ENCODE measurements at regions not wholly inside any gene's neighbourhood (a gene's known extent, or its start where the extent isn't known, plus 50 kb on each side); places are given as distances from the start of the nearest gene placed in this dataset.

- no peak for TF ChIP-seq EZH2 (IDR thresholded peaks at IDR 0.05; ENCODE audit: borderline replicate concordance)
- TF ChIP-seq, protein P1, sequence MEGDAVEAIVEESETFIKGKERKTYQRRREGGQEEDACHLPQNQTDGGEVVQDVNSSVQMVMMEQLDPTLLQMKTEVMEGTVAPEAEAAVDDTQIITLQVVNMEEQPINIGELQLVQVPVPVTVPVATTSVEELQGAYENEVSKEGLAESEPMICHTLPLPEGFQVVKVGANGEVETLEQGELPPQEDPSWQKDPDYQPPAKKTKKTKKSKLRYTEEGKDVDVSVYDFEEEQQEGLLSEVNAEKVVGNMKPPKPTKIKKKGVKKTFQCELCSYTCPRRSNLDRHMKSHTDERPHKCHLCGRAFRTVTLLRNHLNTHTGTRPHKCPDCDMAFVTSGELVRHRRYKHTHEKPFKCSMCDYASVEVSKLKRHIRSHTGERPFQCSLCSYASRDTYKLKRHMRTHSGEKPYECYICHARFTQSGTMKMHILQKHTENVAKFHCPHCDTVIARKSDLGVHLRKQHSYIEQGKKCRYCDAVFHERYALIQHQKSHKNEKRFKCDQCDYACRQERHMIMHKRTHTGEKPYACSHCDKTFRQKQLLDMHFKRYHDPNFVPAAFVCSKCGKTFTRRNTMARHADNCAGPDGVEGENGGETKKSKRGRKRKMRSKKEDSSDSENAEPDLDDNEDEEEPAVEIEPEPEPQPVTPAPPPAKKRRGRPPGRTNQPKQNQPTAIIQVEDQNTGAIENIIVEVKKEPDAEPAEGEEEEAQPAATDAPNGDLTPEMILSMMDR (IDR thresholded peaks at IDR 0.05; ENCODE audit: poor library complexity) = no peak
- TF ChIP-seq EZH2phosphoT487 (IDR thresholded peaks at IDR 0.05; ENCODE audit: low read depth, severe bottlenecking, unreplicated experiment) = no peak
These were observed 51.4 kb upstream of the FAM20C start for GRCh38 chr7:140996-141395.

All from hepatocyte (in vitro differentiated cells).